Inflammatory macrophage treated with lipopolysaccharide for 1 hour (primary cell): ENCODE measurements at regions not wholly inside any gene's neighbourhood (a gene's known extent, or its start where the extent isn't known, plus 50 kb on each side); places are given as distances from the start of the nearest gene placed in this dataset.
A peak's percentile ranks its signal among the peaks of the same experiment; 100 is the strongest.

ENCODE experiments used
- DNase-seq, 2 donors: peaks; one replicate each; pipeline ENCODE4 v3.0.0-alpha.2; 2020 to 2022

DNA sequence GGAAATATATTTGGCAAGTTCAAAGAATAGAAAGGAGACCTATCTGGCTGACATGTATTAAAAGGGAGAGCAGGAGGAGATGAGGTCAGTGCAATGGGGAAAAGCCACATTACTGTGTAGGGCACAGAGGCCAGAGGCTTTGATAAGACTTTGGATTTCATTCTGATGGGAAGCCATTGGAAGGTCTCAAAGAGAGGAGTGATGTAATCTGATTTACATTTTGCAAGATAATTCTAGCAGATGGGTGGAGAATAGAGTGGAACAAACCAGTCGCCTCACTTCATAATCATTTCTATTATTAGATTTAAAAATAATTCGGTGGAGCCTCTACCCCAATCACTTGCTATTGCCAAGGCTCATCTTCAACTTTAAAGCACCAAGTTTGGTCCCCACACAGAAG lies 278.4 kb upstream of the ZC3H12C start:
- DNase-seq: no peak

DNA sequence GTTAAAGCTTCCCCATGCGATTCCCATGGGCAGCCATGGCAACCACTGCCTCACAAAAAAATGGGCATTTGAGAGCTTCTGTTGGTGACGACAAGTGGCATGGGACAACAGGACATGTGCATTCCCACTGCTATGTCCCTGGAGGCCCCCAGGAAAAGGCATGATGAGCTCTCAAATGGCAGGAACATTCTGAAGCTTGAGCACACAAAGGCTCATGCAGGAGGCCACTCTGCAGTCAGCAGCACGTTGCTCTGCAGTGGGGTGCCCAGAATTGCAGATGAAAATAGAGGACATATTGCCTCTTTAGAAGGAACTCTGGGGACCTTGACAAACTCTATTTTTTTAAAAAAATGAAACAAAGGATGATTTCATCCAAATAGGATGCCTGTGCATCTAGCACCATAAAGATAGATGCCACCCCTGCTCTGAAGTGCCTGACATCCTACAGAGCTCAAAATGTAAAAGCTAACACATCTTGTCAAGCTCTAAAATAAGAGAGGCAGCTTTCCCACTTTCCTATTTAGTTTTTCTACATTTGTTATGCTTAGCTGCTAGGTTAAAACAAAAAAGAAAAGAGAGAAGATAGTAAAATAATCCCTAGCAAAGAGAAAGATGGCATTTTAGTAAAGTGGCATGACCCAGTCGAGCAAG lies 277.6 kb upstream of the ZC3H12C start:
- DNase-seq: no peak

DNA sequence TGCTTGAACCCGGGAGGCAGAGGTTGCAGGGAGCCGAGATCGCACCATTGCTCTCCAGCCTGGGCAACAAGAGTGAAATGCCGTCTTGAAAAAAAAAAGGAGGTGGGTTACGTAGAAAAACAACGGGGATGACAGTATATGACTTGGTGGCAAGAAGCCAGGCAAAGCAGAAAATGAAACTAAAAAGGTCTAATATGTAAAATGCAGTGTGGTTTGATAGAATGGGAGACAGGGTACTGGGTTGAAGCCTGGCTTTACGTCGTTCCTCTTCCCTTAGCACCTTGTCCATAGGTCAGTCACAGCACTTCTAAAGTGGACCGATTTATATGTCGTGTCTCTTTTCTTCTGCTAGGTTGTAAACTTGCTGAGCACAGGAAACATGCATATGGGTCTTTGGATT lies 274.9 kb upstream of the ZC3H12C start:
- no peak for DNase-seq

DNA sequence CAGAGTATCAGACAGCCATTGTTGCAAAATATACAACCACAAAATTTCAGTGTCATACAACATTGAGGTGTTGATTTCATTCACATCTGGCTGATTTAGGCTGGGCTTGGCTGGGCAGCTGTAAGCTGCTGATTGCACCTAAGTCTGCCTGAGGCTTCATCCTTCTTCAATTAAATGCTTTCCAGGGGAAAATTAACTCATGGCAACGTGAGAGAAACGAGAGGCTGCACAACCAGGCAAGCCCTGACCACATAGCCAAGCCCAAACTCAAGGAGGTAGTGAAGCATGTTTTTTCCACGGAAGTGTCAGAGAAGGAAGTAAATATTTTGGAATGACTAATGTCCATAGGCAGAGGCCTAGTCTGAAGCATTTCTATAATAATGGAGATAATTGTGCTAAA lies 273.8 kb upstream of the ZC3H12C start:
- DNase-seq: no peak

DNA sequence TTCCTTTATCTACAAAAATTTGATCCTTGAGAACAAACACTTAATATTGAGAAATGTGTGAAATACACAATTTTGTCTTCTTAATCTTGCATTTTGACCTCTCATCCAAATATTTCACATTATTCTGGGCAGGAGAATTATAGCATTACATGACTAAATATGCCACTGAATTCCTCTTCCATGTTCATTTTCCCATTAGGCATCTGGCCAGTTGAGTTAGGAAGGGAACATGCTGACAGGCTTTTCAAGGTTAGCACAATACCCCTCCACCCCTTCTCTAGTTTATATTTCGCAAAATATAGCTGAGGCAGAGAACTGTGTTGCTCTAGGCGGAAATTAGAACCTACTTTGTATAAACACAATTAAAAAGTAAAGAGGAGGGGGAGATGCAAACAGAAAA lies 271.7 kb upstream of the ZC3H12C start:
- DNase-seq: no peak

DNA sequence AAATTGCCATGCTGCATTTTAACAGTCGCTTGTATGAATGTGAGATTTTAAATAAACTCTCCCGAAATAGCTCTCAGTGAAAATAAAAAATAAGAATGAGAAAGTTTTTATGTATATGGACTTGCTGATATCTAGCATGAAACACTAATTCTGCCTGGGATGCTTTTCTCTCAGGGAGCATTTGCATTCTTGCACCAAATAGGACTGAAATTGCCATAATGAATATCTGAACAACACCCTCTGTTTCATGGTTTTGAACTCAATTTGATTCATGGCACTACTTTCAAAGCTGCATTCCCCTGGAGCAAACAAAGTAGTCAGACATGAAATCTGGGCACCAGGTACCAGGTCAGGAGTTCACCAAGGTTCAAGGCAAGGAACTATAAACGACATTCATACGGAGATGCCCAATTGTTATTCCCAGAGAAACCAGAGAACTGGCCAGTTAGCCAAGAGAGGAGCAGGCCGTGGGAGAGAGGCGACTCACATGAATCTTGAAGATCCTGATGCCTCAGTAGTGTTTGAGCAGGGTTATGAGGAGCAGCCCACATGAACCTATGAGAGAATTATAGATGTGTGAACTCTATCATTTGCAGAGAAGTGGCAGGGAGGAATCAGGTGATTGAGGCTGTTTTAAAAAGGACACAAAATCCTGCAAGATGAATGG lies 270.6 kb upstream of the ZC3H12C start:
- no peak for DNase-seq

DNA sequence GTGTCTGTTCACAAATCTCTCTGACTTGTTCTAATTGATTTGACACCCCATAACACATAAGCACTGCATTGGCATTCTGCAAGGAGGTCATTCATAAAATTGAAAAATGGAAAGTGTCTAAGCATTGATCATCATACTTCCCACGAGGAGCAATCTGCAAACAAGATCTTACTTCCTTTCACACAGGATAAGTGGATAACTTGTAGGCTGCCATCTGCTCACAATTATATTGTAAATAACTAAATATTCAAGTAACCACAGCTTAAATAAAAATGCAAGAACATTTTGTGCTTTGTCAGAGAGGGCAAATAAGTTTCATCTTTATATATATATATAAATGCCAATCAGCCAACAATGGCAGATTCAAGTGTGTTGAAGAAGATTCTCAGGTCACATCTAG lies 264.8 kb upstream of the ZC3H12C start:
- DNase-seq: no peak

DNA sequence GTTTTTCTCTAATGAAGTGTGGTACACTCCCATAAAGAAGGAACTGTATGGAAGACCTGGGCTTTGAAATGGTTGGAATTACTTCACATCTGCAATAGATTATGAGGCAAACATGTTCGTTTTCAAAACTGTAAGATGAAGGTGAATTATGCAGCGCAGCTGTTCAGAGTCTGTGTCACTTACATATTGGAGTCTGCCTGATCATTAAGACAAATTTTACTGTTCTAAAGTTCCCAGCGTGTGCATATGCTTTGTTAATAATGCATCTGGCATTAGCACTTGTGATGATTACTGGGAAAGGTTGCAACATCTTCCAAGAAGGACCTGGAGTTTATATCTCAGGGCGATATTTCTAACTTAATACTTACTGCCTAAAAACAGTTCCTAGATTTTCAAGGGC lies 255.2 kb upstream of the ZC3H12C start:
- no peak for DNase-seq

DNA sequence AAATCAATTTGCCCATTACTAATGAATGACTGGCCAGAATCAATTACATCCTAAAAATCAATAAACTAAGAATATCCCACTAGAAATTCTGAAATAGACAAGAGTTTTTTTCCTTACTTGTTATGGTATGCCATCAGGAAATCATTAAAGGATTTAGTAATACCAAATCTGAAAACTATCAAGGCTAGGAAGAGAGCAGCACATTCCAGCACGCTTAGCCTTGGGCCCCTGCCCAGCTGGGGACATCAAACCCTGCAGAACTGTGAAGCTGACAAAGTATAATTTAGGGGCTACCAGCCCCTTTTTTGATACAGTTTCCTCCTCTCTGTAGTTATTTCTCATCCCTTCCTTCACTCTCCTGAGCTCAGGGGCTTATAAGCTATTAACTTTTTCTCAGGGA lies 247.8 kb upstream of the ZC3H12C start:
- no peak for DNase-seq

DNA sequence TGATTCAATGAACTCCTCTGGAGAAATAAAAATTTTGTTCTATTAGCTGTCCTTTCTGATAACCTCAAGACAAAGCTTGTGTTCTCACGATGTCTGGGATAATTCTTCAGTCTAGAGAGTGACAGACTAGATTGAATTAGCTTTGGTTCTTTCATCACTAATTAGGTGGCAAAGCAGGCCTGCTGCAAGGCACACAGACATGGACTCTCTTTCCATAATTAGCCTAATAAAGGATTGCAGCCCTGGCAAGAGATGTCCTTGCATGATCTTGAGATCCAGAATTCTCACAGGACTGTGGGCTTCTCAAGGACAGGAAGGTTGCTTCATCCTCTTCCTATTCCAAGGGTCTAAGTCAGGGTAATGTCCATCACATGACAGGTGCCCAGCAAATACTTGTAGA lies 245.6 kb upstream of the ZC3H12C start:
- DNase-seq: no peak

DNA sequence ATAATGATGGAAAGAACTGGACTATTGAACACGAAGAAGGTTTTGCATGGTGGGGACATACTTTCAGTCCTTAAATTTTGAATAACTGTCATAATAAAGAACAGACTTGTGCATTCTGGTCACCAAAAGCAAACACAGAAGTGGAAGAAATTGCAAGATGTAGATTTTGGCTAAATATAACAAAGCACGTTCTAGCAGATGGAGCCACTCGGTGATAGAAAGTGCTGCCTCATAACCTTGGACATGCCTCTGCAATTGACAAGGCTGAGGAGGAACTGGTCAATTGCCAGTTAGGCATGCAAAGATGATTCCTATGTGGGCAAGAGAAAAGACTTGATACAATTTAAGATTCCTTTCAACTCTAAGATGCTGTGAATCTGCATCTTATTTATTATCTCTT lies 244.1 kb upstream of the ZC3H12C start:
- no peak for DNase-seq

DNA sequence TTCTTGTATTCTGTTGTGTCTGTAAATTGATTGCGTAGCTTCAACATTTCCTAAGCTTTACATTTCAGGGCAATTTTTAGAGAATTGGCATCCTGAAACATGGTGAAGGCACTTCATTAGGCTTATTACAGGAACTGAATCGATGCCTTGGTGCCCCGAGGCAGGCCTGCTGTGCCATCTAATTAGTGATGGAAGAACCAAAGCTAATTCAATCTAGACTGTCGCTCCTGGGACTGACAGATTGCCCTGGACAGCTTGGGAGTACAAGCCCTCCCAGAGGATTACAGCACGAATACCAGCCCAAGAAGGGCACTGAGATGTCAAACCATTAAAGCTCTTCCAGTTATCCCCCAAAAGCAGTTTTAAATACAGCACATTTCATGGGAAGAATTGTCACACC lies 243.2 kb upstream of the ZC3H12C start:
- DNase-seq: no peak

DNA sequence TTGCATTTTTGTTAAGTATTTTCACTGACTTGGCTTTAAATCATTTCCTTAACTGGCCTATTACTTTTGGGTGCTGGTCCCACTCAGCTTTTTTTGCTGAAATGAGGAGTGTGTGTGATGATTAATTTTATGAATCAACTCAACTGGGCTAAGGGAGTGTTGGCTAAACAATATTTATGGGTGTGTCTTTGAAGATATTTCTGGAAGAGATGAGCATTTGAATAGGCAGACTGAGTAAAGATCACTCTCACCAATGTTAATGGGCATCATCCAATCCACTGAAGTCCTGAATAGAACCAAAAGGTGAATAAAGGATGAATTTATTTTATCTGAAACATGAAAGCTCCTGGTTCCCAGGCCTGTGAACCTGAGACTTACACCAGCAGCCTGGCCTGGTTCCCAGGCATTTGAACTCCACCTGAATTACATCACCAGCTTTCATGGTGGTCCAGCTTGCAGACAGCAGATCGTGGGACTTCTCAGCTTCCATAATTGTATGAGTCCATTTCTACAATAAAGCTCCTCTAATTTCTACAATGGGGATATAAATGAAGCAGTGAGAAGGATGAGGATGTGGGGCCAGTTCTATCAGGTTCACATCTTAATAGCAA lies 241.3 kb upstream of the ZC3H12C start:
- no peak for DNase-seq

DNA sequence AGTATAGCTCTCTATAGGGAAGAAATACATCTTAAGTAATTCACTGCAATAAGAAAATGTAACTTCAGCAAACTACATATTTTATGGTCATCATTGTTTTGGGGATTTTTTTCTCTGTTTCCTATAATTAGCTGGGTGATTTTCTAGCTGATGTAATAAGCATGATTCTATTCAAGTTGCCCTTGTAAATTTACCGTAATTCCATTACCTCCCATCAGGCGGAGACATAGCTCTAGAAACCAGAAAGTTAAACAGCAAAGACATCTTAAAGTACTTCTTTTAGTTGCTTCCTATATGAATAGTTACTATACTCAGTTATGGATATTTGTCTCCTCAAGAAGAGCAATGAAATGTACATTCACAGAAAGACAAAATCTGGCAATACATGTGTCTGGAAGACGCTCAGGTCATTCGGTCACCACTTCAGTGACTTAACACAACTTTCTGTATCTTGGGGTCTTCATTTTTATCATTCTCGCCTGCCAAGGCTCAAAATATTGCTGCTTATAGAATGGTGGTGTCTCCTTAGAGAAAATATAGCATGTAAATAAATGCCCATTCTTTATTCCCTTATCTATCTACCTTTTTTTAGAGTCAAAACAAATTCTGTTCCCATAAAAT lies 239.9 kb upstream of the ZC3H12C start:
- peak; percentile 80 to 86 for DNase-seq

DNA sequence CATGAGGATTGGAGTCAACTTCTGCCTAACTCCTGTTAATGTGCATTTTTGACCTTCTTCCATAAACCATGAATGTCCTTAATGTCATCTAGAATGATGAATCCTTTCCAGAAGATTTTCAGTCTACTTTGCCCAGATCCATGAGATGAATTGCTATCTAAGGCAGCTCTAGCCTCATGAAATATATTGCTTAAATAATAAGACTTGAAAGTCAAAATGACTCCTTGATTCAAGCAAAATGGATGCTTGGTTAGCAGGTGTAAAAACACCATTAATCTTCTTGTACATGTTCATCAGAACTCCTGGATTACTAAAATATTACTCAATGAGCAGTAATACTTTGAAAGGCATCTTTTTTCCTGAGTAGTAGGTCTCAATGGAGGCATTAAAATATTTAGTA lies 238.5 kb upstream of the ZC3H12C start:
- no peak for DNase-seq

DNA sequence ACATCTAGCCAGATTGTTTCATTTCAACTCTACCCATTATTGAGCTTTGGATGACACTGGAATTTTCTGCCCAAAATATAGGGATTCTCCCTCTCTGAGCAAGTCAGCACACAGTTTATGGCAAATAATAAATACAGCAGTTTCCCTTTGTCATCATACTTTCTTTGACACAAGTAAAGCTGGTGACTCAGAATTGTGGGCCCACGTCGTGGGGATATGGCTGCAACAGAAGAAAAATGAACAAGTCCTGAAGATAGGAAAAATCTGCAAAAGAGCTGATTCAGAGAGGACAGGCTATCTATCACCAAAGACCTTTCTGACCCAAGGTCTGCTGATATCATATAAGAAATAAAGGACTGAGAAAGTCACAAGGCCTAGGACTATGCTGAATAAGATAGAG lies 236.3 kb upstream of the ZC3H12C start:
- no peak for DNase-seq

DNA sequence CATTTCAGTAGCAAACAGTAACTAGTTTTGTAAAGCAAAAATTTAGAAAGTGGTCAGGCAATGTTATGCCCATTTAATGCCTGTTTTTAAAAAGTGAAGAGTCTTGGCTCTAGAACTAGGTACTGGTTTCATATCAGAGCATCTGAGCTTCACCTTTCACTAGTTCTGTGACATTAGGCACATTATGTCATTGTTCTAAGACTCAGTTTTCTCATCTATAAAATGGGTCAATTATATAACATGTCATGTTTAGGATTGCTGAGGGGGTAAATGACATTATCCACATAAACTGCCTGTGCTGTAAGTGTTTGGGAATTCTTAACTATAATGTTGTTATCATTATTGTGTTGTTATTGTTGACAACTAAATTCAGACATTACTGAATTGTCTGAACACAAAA lies 235.6 kb upstream of the ZC3H12C start:
- DNase-seq: no peak

DNA sequence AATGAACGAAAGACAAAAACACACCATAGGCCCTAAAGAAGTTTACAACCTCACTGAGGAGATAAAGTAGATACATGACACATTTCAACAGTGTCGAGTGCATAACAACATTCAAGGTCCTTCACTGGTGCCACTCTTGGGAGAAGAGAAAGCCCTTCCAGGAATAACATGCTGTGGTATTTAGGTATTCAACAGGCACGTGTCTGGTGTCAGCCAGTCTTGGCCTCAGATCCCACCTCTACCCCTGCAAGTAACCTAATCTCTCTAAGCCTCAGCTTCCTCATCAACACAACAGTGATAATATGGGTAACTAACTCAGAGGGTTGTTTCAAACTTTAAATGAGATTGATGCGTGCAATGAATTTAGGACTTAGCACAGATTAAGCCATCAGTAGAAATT lies 235.0 kb upstream of the ZC3H12C start:
- no peak for DNase-seq

DNA sequence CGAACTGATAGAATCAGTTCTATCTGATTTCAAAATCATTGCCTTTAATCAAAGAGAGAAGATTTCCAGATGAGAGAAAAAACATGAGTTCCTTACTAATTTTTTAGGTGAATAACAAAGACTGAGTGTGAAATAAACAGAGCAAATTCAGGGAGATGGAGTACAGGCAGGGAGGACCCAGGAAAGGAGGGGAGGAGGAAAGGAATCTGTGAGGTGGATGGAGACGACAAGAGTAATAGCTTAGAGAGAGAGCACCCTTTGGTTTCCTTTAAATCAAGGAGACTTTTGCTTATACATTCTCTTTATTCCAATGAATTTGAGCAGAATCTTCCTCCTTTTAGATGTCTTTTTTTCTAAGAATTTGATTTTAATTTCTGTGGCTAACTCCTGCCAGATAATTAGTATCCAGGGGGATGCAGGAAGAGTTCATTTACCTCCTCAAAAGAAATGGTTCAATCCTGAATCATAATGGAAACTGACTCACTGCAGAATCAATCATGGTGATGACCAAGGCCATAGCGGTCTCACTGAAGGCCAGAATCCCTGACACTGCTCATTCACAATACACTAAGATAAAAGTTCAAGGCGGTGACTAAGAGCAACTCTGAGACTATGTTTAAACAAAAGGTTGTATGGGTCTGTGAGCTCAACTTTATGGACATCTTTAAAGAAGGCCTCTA lies 234.0 kb upstream of the ZC3H12C start:
- no peak for DNase-seq

DNA sequence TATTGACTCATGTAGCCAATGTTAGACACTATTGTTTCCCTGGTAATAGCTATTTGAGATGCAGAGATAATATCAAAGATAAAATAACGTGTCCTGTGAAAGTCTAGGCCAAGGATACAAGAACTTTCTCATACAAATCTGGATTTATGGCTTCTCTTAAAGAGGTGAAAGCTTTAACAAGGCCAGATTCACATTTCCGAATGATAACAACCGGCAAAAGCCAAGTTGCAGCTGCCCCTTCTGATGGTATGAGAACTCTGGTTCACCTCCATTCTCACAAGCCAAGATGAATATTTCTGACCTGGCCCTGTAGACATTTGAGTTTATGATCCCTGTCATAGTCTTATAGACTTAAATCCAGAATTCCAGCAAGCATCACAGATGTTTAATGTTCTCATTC lies 230.4 kb upstream of the ZC3H12C start:
- DNase-seq: no peak

DNA sequence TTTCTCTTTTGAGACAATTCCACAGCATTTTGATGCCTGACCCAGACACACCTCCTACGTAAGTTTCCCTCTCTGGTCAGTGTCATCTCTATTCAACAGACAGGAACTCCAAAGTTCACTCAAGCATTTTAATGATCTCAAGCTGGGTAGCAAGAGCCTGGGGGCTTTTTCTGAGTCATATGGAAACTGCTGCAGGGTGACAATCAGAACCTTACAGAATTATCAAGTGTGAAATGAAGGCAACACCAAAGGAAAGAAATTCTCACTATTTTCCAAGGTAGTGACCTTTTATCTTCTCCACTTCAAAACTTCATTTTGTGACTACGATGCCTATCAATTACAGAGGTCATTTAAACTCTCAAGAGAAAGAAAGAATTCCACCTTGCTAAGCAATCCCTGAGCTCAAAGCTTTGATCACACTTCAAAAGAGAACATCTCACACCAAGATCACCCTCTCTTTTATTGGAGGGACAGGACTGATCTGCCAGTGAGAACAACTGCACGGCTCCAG lies 229.0 kb upstream of the ZC3H12C start:
- DNase-seq: peak in 1 of 2 donors; percentile 30

DNA sequence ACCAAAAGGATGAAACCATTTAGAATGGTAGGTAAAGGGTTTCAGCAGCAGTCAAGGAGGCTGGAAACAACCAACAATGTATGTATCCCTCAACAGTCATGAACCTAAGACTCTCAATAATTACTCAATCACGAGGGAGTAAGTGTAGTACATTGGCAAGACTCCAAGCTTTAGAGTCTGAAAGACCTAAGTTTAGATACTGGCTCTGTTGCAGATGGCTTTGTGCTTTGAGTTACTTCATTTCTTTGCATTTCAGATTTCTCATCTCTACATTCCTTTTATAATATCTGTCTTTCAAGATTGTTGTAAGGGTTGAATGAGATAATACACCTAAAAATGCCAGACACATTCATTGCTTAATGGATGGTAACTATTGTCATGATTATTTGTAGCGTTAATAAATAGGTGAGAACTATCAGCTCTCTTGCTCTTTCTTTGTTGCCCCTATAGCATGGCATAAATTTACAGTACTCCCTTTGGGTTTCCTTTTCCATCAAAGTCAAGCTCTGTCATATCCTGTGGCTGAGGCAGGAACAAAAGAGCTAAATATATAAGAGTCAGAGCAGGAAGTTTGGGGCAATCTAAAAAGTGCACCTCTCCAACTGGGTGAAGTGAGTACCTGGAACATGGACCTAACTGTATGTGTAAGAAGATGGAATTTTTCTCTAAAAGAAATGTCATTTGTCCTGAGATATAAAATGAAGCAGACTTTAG lies 228.2 kb upstream of the ZC3H12C start:
- DNase-seq: peak in 1 of 2 donors; percentile 4
